NCI-H187 (cell line): ENCODE measurements at regions not wholly inside any gene's neighbourhood (a gene's known extent, or its start where the extent isn't known, plus 50 kb on each side); places are given as distances from the start of the nearest gene placed in this dataset.
"Not testable (repeated sequence)": the region's sequence is repeated elsewhere in the genome, so short reads cannot be mapped to it uniquely, and the experiment has no call there.

Source experiments
- DNase-seq, 2 experiments: peaks; one replicate each; lab custom pipeline; 2025; lab: John Stamatoyannopoulos, UW

GRCh38 chr14:84312551-84312950, 1217.4 kb upstream of the FLRT2 start:
- no peak for DNase-seq

- DNase-seq = no peak
Observed at GRCh38 chr14:84323450-84323849, 1206.5 kb upstream of the FLRT2 start.

- DNase-seq = no peak
Observed at GRCh38 chr14:84323978-84324377, 1206.0 kb upstream of the FLRT2 start.

GRCh38 chr14:84336433-84336832, 1193.5 kb upstream of the FLRT2 start:
- DNase-seq = no peak

GRCh38 chr14:84340938-84341337, 1189.0 kb upstream of the FLRT2 start:
- DNase-seq = no peak

GRCh38 chr14:84341867-84342266, 1188.1 kb upstream of the FLRT2 start:
- not testable (repeated sequence) for DNase-seq

GRCh38 chr14:84343656-84344055, 1186.3 kb upstream of the FLRT2 start:
- DNase-seq = peak in 1 of 2 experiments; percentile 3

GRCh38 chr14:84351646-84352045, 1178.3 kb upstream of the FLRT2 start:
- DNase-seq = no peak

GRCh38 chr14:84361476-84361875, 1168.5 kb upstream of the FLRT2 start:
- no peak for DNase-seq

- no peak for DNase-seq
Observed at GRCh38 chr14:84375235-84375634, 1154.7 kb upstream of the FLRT2 start.

- no peak for DNase-seq
Observed at GRCh38 chr14:84390010-84390409, 1139.9 kb upstream of the FLRT2 start.

- DNase-seq = no peak
Observed at GRCh38 chr14:84397631-84398030, 1132.3 kb upstream of the FLRT2 start.

- no peak for DNase-seq
Observed at GRCh38 chr14:84399296-84399910, 1130.5 kb upstream of the FLRT2 start.

GRCh38 chr14:84401631-84402030, 1128.3 kb upstream of the FLRT2 start:
- DNase-seq = no peak

- DNase-seq = no peak
Observed at GRCh38 chr14:84403585-84403984, 1126.4 kb upstream of the FLRT2 start.

GRCh38 chr14:84404246-84404645, 1125.7 kb upstream of the FLRT2 start:
- DNase-seq = no peak

- no peak for DNase-seq
Observed at GRCh38 chr14:84409435-84409834, 1120.5 kb upstream of the FLRT2 start.

GRCh38 chr14:84410344-84410743, 1119.6 kb upstream of the FLRT2 start:
- DNase-seq = no peak

GRCh38 chr14:84420221-84420620, 1109.7 kb upstream of the FLRT2 start:
- no peak for DNase-seq

GRCh38 chr14:84421621-84422020, 1108.3 kb upstream of the FLRT2 start:
- DNase-seq = no peak

GRCh38 chr14:84425968-84426367, 1104.0 kb upstream of the FLRT2 start:
- DNase-seq = no peak

- DNase-seq = no peak
Observed at GRCh38 chr14:84432676-84433075, 1097.3 kb upstream of the FLRT2 start.

- DNase-seq = no peak
Observed at GRCh38 chr14:84433961-84434360, 1096.0 kb upstream of the FLRT2 start.

- DNase-seq = no peak
Observed at GRCh38 chr14:84435820-84436324, 1094.1 kb upstream of the FLRT2 start.
